ENCODE measurements at regions not wholly inside any gene's neighbourhood (a gene's known extent, or its start where the extent isn't known, plus 50 kb on each side); places are given as distances from the start of the nearest gene placed in this dataset.
A peak's percentile ranks its signal among the peaks of the same experiment; 100 is the strongest.
"Not testable (repeated sequence)": the region's sequence is repeated elsewhere in the genome, so short reads cannot be mapped to it uniquely, and the experiment has no call there.

- DNase-seq (ENCODE audit: low spot score): no peak
Observed at GRCh38 chr22:23395530-23396361, 184.3 kb downstream of the IGLL1 start.

GRCh38 chr22:23394525-23395326 lies 185.4 kb downstream of the IGLL1 start:
- no peak for DNase-seq (ENCODE audit: low spot score)

GRCh38 chr22:23393721-23394320 lies 186.3 kb downstream of the IGLL1 start:
- DNase-seq (ENCODE audit: low spot score): no peak

- DNase-seq (ENCODE audit: low spot score): not testable (repeated sequence)
Observed at GRCh38 chr22:23393199-23393598, 186.9 kb downstream of the IGLL1 start.

GRCh38 chr22:23392420-23393121 lies 187.5 kb downstream of the IGLL1 start:
- no peak for DNase-seq (ENCODE audit: low spot score)

- DNase-seq (ENCODE audit: low spot score): no peak
Observed at GRCh38 chr22:23391022-23391421, 189.1 kb downstream of the IGLL1 start.

- DNase-seq (ENCODE audit: low spot score): peak; percentile 54
Observed at GRCh38 chr22:23389271-23390071, 190.6 kb downstream of the IGLL1 start.

GRCh38 chr22:23388517-23388890 lies 191.6 kb downstream of the IGLL1 start:
- no peak for DNase-seq (ENCODE audit: low spot score)

- no peak for DNase-seq (ENCODE audit: low spot score)
Observed at GRCh38 chr22:23387827-23388516, 192.1 kb downstream of the IGLL1 start.

GRCh38 chr22:23386822-23387580 lies 193.1 kb downstream of the IGLL1 start:
- DNase-seq (ENCODE audit: low spot score): no peak

- DNase-seq (ENCODE audit: low spot score): peak; percentile 95
Observed at GRCh38 chr22:23385678-23386631, 194.1 kb downstream of the IGLL1 start.

GRCh38 chr22:23384923-23385677 lies 195.0 kb downstream of the IGLL1 start:
- no peak for DNase-seq (ENCODE audit: low spot score)

GRCh38 chr22:23384431-23384830 lies 195.7 kb downstream of the IGLL1 start:
- no peak for DNase-seq (ENCODE audit: low spot score)

- DNase-seq (ENCODE audit: low spot score): peak; percentile 70
Observed at GRCh38 chr22:23383491-23384361, 196.4 kb downstream of the IGLL1 start.

GRCh38 chr22:23382428-23383218 lies 197.5 kb downstream of the IGLL1 start:
- no peak for DNase-seq (ENCODE audit: low spot score)

All from iPS-NIHi11 (cell line).